Stimulated activated CD4-positive, alpha-beta T cell treated with anti-CD3 and anti-CD28 coated beads, Interleukin-15, amount 100 ng/mL, for 24 hours (primary cell): ENCODE measurements at regions not wholly inside any gene's neighbourhood (a gene's known extent, or its start where the extent isn't known, plus 50 kb on each side); places are given as distances from the start of the nearest gene placed in this dataset.

Experiments
- DNase-seq: peaks from one replicate; pipeline ENCODE4 v3.0.0-alpha.2; 2020

- DNase-seq = no peak
Observed at GRCh38 chr5:62130107-62130506, 175.9 kb upstream of the KIF2A start.

GRCh38 chr5:62132276-62132675, 173.7 kb upstream of the KIF2A start:
- DNase-seq = no peak

GRCh38 chr5:62133426-62133825, 172.6 kb upstream of the KIF2A start:
- no peak for DNase-seq

- DNase-seq = no peak
Observed at GRCh38 chr5:62134811-62135210, 171.2 kb upstream of the KIF2A start.

GRCh38 chr5:62137628-62138027, 168.4 kb upstream of the KIF2A start:
- no peak for DNase-seq

GRCh38 chr5:62138607-62139006, 167.4 kb upstream of the KIF2A start:
- no peak for DNase-seq

- no peak for DNase-seq
Observed at GRCh38 chr5:62139741-62140140, 166.3 kb upstream of the KIF2A start.

GRCh38 chr5:62142351-62142750, 163.7 kb upstream of the KIF2A start:
- DNase-seq = no peak

- DNase-seq = no peak
Observed at GRCh38 chr5:62143268-62144229, 162.5 kb upstream of the KIF2A start.

GRCh38 chr5:62144401-62145022, 161.5 kb upstream of the KIF2A start:
- DNase-seq = no peak

GRCh38 chr5:62149879-62150278, 156.1 kb upstream of the KIF2A start:
- DNase-seq = no peak

GRCh38 chr5:62152394-62153087, 153.5 kb upstream of the KIF2A start:
- DNase-seq = no peak

GRCh38 chr5:62154758-62155157, 151.2 kb upstream of the KIF2A start:
- no peak for DNase-seq

GRCh38 chr5:62155988-62156387, 150.0 kb upstream of the KIF2A start:
- DNase-seq = no peak

- DNase-seq = no peak
Observed at GRCh38 chr5:62167561-62168057, 138.4 kb upstream of the KIF2A start.

GRCh38 chr5:62168506-62169281, 137.3 kb upstream of the KIF2A start:
- DNase-seq = no peak

GRCh38 chr5:62178258-62178657, 127.7 kb upstream of the KIF2A start:
- no peak for DNase-seq

GRCh38 chr5:62182802-62183201, 123.2 kb upstream of the KIF2A start:
- no peak for DNase-seq

GRCh38 chr5:62183727-62184126, 122.3 kb upstream of the KIF2A start:
- no peak for DNase-seq

GRCh38 chr5:62184444-62184843, 121.6 kb upstream of the KIF2A start:
- DNase-seq = no peak

- no peak for DNase-seq
Observed at GRCh38 chr5:62190173-62190572, 115.8 kb upstream of the KIF2A start.

- DNase-seq = no peak
Observed at GRCh38 chr5:62190931-62191330, 115.1 kb upstream of the KIF2A start.

- DNase-seq = no peak
Observed at GRCh38 chr5:62192958-62193357, 113.0 kb upstream of the KIF2A start.
